GM23338 (cell line): ENCODE measurements at regions not wholly inside any gene's neighbourhood (a gene's known extent, or its start where the extent isn't known, plus 50 kb on each side); places are given as distances from the start of the nearest gene placed in this dataset.

Experiments used
- ATAC-seq: fragments of 200-7000 bp; cut with Tn5 transposase; 3 replicates; pipeline ENCODE4 v1.9.1; 2020
- DNase-seq: peaks from one replicate; pipeline ENCODE4 v3.0.0-alpha.2; 2015; ENCODE audit warnings: low spot score
- H2AFZ ChIP-seq: fragments of 200-600 bp; sonication (generic); 2 replicates; pipeline ENCODE4 v1.8.0; 2016; ENCODE audit warnings: antibody characterized with exemption, mild to moderate bottlenecking, moderate library complexity
- H3F3A ChIP-seq: fragments of 200-600 bp; sonication (generic); replicated peaks from 2 replicates; pipeline ENCODE4 v1.8.0; 2017; ENCODE audit warnings: antibody characterized with exemption, mixed run types, low read depth
- H3K27ac ChIP-seq: fragments of 200-600 bp; sonication (generic); 2 replicates; pipeline ENCODE4 v1.6.1; 2016; ENCODE audit warnings: low read depth
- H3K27me3 ChIP-seq: fragments of 200-600 bp; sonication (generic); 2 replicates; pipeline ENCODE4 v1.8.0; 2016; ENCODE audit warnings: mild to moderate bottlenecking, mixed run types, moderate library complexity; ENCODE audit not compliant: insufficient read depth
- H3K36me3 ChIP-seq: fragments of 200-600 bp; sonication (generic); 2 replicates; pipeline ENCODE4 v1.8.0; 2016; ENCODE audit warnings: mild to moderate bottlenecking; ENCODE audit not compliant: insufficient read depth
- H3K4me1 ChIP-seq: fragments of 200-600 bp; sonication (generic); 2 replicates; pipeline ENCODE4 v1.8.0; 2016; ENCODE audit warnings: mild to moderate bottlenecking, moderate library complexity; ENCODE audit not compliant: insufficient read depth
- H3K4me2 ChIP-seq: fragments of 200-600 bp; sonication (generic); 2 replicates; pipeline ENCODE4 v1.7.1; 2017; ENCODE audit warnings: mixed run types
- H3K4me3 ChIP-seq: fragments of 200-600 bp; sonication (generic); 2 replicates; pipeline ENCODE4 v1.6.1; 2016; ENCODE audit warnings: mixed run types
- H3K79me2 ChIP-seq: fragments of 200-600 bp; sonication (generic); replicated peaks from 2 replicates; pipeline ENCODE4 v1.8.0; 2017; ENCODE audit warnings: mild to moderate bottlenecking; ENCODE audit not compliant: insufficient read depth
- H3K9me2 ChIP-seq: fragments of 200-600 bp; sonication (generic); 2 replicates; pipeline ENCODE4 v1.8.0; 2017; ENCODE audit not compliant: insufficient read depth
- H4K20me1 ChIP-seq: fragments of 200-600 bp; sonication (generic); replicated peaks from 2 replicates; pipeline ENCODE4 v1.8.0; 2017; ENCODE audit warnings: mild to moderate bottlenecking; ENCODE audit not compliant: insufficient read depth
- H3K27ac Mint-ChIP-seq: 2 replicates; pipeline ENCODE4 v1.8.0; 2020; ENCODE audit warnings: inconsistent platforms, mild to moderate bottlenecking, moderate library complexity, mixed read lengths
- H3K27me3 Mint-ChIP-seq: 3 replicates; pipeline ENCODE4 v1.8.0; 2022; ENCODE audit warnings: low read depth, mild to moderate bottlenecking, moderate library complexity, mixed read lengths, inconsistent platforms; ENCODE audit not compliant: insufficient read depth, poor library complexity
- H3K36me3 Mint-ChIP-seq: 3 replicates; pipeline ENCODE4 v1.8.0; 2021; ENCODE audit warnings: low read depth, mild to moderate bottlenecking, inconsistent platforms, moderate library complexity, mixed read lengths
- H3K4me1 Mint-ChIP-seq: 3 replicates; pipeline ENCODE4 v1.8.0; 2020; ENCODE audit warnings: mild to moderate bottlenecking, inconsistent platforms, mixed read lengths
- H3K4me3 Mint-ChIP-seq: 3 replicates; pipeline ENCODE4 v1.8.0; 2021; ENCODE audit warnings: moderate library complexity, mild to moderate bottlenecking, inconsistent platforms, mixed read lengths
- H3K9me3 Mint-ChIP-seq: 3 replicates; pipeline ENCODE4 v1.8.0; 2020; ENCODE audit warnings: moderate library complexity, mild to moderate bottlenecking, inconsistent platforms, mixed read lengths
- CREB1 ChIP-seq: fragments of 250-450 bp; sonication (Bioruptor Pico); IDR thresholded peaks from 2 replicates; pipeline ENCODE4 v1.5.0; 2020; ENCODE audit warnings: low read depth, mild to moderate bottlenecking, moderate library complexity
- CTCF ChIP-seq, 2 experiments: fragments of 200-600 bp in 1 of 2; sonication (generic) in 1 of 2; conservative IDR thresholded peaks; 2 replicates each; pipeline versions ENCODE4 v1.5.1 to v1.6.1; 2016 to 2017; ENCODE audit warnings: antibody characterized with exemption in 2 of 2, low read depth in 2 of 2, mild to moderate bottlenecking in 2 of 2, moderate library complexity in 1 of 2
- ETS1 ChIP-seq: IDR thresholded peaks from 2 replicates; pipeline ENCODE4 v1.6.1; 2016; ENCODE audit warnings: antibody characterized with exemption
- EZH2 ChIP-seq: fragments of 200-600 bp; sonication (generic); IDR thresholded peaks from one replicate; pipeline ENCODE4 v1.8.0; 2017; ENCODE audit warnings: antibody characterized with exemption, mild to moderate bottlenecking, low read depth; ENCODE audit not compliant: unreplicated experiment
- EZH2phosphoT487 ChIP-seq: fragments of 200-600 bp; sonication (generic); IDR thresholded peaks from one replicate; pipeline ENCODE4 v1.8.1; 2018; ENCODE audit warnings: antibody characterized with exemption; ENCODE audit not compliant: unreplicated experiment
- JUNB ChIP-seq: IDR thresholded peaks from one replicate; pipeline ENCODE4 v1.6.1; 2016; ENCODE audit warnings: antibody characterized with exemption; ENCODE audit not compliant: unreplicated experiment
- NANOG ChIP-seq: IDR thresholded peaks from 2 replicates; pipeline ENCODE4 v1.6.1; 2016; ENCODE audit warnings: antibody characterized with exemption, borderline replicate concordance
- POLR2AphosphoS5 ChIP-seq: IDR thresholded peaks from 2 replicates; pipeline ENCODE4 v1.6.1; 2016; ENCODE audit warnings: antibody characterized with exemption, low read depth
- REST ChIP-seq: IDR thresholded peaks from one replicate; pipeline ENCODE4 v1.6.1; 2018; ENCODE audit warnings: antibody characterized with exemption; ENCODE audit not compliant: unreplicated experiment
- STAT1 ChIP-seq: IDR thresholded peaks from one replicate; pipeline ENCODE4 v1.6.1; 2016; ENCODE audit warnings: antibody characterized with exemption; ENCODE audit not compliant: unreplicated experiment
- ZNF114 ChIP-seq: fragments of 250-450 bp; sonication (Bioruptor Pico); IDR thresholded peaks from 2 replicates; pipeline ENCODE4 v1.5.0; 2020; ENCODE audit warnings: mild to moderate bottlenecking, moderate library complexity
- ZNF331 ChIP-seq: fragments of 250-450 bp; sonication (Bioruptor Pico); IDR thresholded peaks from 2 replicates; pipeline ENCODE4 v1.5.0; 2020; ENCODE audit warnings: low read depth, mild to moderate bottlenecking, moderate library complexity
- ZNF462 ChIP-seq: fragments of 250-450 bp; sonication (Bioruptor Pico); IDR thresholded peaks from 2 replicates; pipeline ENCODE4 v1.5.0; 2020; ENCODE audit warnings: mild to moderate bottlenecking, moderate library complexity

DNA sequence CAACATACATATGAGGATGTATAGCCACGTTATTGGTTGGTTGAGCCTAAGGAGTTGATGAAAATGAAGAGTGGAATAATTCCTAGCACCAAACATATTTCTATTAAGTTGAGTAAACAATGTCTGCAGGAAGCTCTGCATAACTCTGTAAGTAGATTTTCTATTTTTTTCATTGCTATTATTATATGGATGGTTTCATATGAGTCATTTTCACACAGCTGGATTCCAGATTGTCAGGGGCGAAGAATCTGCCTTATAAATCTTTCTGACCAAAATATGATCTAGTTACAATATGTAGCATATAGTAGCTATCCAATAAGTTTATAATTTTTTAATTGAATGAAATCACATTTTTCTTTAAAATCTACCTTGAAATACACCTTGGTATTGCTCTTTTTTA lies 468.0 kb upstream of the PKDCC start:
- H3K27ac ChIP-seq, result no peak overlapping the region
- H3K36me3 ChIP-seq, result no peaks in the 10 kb centered on the region
- no peaks in the 10 kb centered on the region for H3K27me3 ChIP-seq
- Mint-ChIP-seq H3K27me3 (peaks cover 3% of the 10 kb centered on the region), H3K4me1 (no peaks in the 10 kb centered on the region), H3K27ac (no peak overlapping the region), H3K36me3 (no peaks in the 10 kb centered on the region), H3K9me3 (peaks cover 5% of the 10 kb centered on the region; the same call in 1 of the 3 replicates), H3K4me3 (no peak overlapping the region)
- no peaks in the 10 kb centered on the region for H3K79me2 ChIP-seq
- no peak overlapping the region for H2AFZ ChIP-seq
- TF ChIP-seq STAT1 (no peak), CTCF (conservative IDR thresholded peaks at IDR 0.05; ENCODE audit: low read depth in 2 of 2) (no peak), ZNF331 (CRISPR knock-in tag) (no peak), ZNF114 (CRISPR knock-in tag) (no peak), JUNB (no peak), ZNF462 (CRISPR knock-in tag) (no peak), EZH2 (no peak), EZH2phosphoT487 (no peak), REST (no peak), NANOG (no peak), POLR2AphosphoS5 (no peak), ETS1 (no peak), CREB1 (CRISPR knock-in tag) (no peak)
- no peaks in the 10 kb centered on the region for H3K4me1 ChIP-seq
- H3K9me2 ChIP-seq, result 0 out of 2 replicates have a peak, but pooled peaks cover 16% of the 10 kb centered on the region
- ATAC-seq, result no peak
- H3K4me3 ChIP-seq, result no peak overlapping the region
- H4K20me1 ChIP-seq, result no peaks in the 10 kb centered on the region
- DNase-seq, result no peak
- no peaks in the 10 kb centered on the region for H3F3A ChIP-seq
- H3K4me2 ChIP-seq, result no peak overlapping the region
